ENCODE measurements at regions not wholly inside any gene's neighbourhood (a gene's known extent, or its start where the extent isn't known, plus 50 kb on each side); places are given as distances from the start of the nearest gene placed in this dataset.

- H3K27ac Mint-ChIP-seq (ENCODE audit: low read depth), result no peak overlapping the region
- no peak for ATAC-seq (replicated peaks; ENCODE audit: extremely low read depth, poor library complexity, severe bottlenecking)
- DNase-seq (ENCODE audit: low spot score in 2 of 2), result no peak
- H3K36me3 Mint-ChIP-seq (ENCODE audit: insufficient read depth), result no peaks in the 10 kb centered on the region
- no peak overlapping the region for H3K4me3 Mint-ChIP-seq
- H3K27me3 Mint-ChIP-seq, result no peaks in the 10 kb centered on the region
- H3K4me1 Mint-ChIP-seq, result no peaks in the 10 kb centered on the region
- H3K9me3 Mint-ChIP-seq, result peaks cover 6% of the 10 kb centered on the region
These were observed 935.1 kb downstream of the SLC4A3 start for GRCh38 chr2:220562375-220563140.

DNA sequence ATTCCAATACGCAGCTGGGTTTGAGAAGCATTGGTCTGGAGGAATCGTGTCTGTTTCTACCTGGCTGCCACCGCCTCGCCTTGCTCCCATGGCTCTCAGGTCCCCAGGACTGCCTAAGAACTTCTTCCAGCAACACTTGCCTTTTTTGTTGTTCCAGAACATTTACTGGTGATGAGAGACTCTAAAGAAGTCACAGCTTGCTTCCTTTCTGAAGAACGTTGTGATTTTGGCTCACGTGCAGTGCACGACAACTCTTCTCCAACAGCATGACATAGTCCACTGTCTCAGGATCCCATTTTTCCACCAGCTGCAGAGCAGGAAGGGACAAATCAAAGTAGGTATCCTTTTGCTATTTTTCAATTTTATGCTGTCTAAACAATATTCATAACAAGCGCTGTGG, 940.9 kb downstream of the SLC4A3 start:
- Mint-ChIP-seq H3K4me3 (no peak overlapping the region), H3K27ac (ENCODE audit: low read depth) (no peak overlapping the region), H3K36me3 (ENCODE audit: insufficient read depth) (no peaks in the 10 kb centered on the region), H3K27me3 (no peaks in the 10 kb centered on the region), H3K9me3 (no peaks in the 10 kb centered on the region), H3K4me1 (no peaks in the 10 kb centered on the region)
- DNase-seq (ENCODE audit: low spot score in 2 of 2) (no peak), ATAC-seq (replicated peaks; ENCODE audit: extremely low read depth, poor library complexity, severe bottlenecking) (no peak)

- ATAC-seq (replicated peaks; ENCODE audit: extremely low read depth, poor library complexity, severe bottlenecking), result no peak
- H3K27ac Mint-ChIP-seq (ENCODE audit: low read depth), result no peak overlapping the region
- H3K4me3 Mint-ChIP-seq, result no peak overlapping the region
- H3K4me1 Mint-ChIP-seq, result no peaks in the 10 kb centered on the region
- no peaks in the 10 kb centered on the region for H3K27me3 Mint-ChIP-seq
- no peaks in the 10 kb centered on the region for H3K36me3 Mint-ChIP-seq (ENCODE audit: insufficient read depth)
- no peaks in the 10 kb centered on the region for H3K9me3 Mint-ChIP-seq
- DNase-seq (ENCODE audit: low spot score in 2 of 2), result no peak
These were observed 941.9 kb downstream of the SLC4A3 start for GRCh38 chr2:220569112-220569897.

- H3K4me1 Mint-ChIP-seq, result no peaks in the 10 kb centered on the region
- H3K27me3 Mint-ChIP-seq, result no peaks in the 10 kb centered on the region
- H3K9me3 Mint-ChIP-seq, result peaks cover 6% of the 10 kb centered on the region
- H3K36me3 Mint-ChIP-seq (ENCODE audit: insufficient read depth), result no peaks in the 10 kb centered on the region
- no peak for DNase-seq (ENCODE audit: low spot score in 2 of 2)
- no peak for ATAC-seq (replicated peaks; ENCODE audit: extremely low read depth, poor library complexity, severe bottlenecking)
- no peak overlapping the region for H3K27ac Mint-ChIP-seq (ENCODE audit: low read depth)
- no peak overlapping the region for H3K4me3 Mint-ChIP-seq
These were observed 945.0 kb downstream of the SLC4A3 start for GRCh38 chr2:220572385-220572784.

- DNase-seq (ENCODE audit: low spot score in 2 of 2) (no peak), ATAC-seq (replicated peaks; ENCODE audit: extremely low read depth, poor library complexity, severe bottlenecking) (no peak)
- no peak overlapping the region for H3K27ac Mint-ChIP-seq (ENCODE audit: low read depth)
- H3K27me3 Mint-ChIP-seq, result no peaks in the 10 kb centered on the region
- no peak overlapping the region for H3K4me3 Mint-ChIP-seq
- no peaks in the 10 kb centered on the region for H3K4me1 Mint-ChIP-seq
- H3K9me3 Mint-ChIP-seq, result peaks cover 6% of the 10 kb centered on the region
- H3K36me3 Mint-ChIP-seq (ENCODE audit: insufficient read depth), result no peaks in the 10 kb centered on the region
These were observed 946.6 kb downstream of the SLC4A3 start for GRCh38 chr2:220574038-220574437.

DNA sequence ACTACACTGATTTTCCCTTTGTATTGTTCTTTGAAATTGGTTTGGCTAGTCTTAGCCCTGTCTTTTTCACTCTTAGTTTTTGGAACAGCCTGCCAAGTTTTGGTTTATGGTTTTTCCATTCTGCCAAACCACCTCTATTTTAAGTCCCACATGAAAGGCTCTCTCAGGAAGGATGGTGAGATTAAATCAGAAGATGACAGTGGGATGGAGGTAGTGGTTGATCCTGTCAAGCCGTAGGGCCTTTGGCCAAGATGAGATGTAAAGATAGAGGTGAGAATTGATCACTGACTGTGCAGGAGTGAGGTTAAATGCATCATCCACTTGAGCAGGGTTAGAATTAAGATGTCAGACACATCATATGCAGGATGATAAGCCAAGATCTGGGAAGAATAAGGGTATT, 948.5 kb downstream of the SLC4A3 start:
- Mint-ChIP-seq H3K4me3 (no peak overlapping the region), H3K4me1 (no peaks in the 10 kb centered on the region), H3K36me3 (ENCODE audit: insufficient read depth) (no peaks in the 10 kb centered on the region), H3K9me3 (peaks cover 6% of the 10 kb centered on the region), H3K27ac (ENCODE audit: low read depth) (no peak overlapping the region), H3K27me3 (no peaks in the 10 kb centered on the region)
- DNase-seq (ENCODE audit: low spot score in 2 of 2) (no peak), ATAC-seq (replicated peaks; ENCODE audit: extremely low read depth, poor library complexity, severe bottlenecking) (no peak)

- ATAC-seq (replicated peaks; ENCODE audit: extremely low read depth, poor library complexity, severe bottlenecking) (no peak), DNase-seq (ENCODE audit: low spot score in 2 of 2) (no peak)
- no peaks in the 10 kb centered on the region for H3K27me3 Mint-ChIP-seq
- H3K27ac Mint-ChIP-seq (ENCODE audit: low read depth), result no peak overlapping the region
- no peak overlapping the region for H3K4me3 Mint-ChIP-seq
- no peaks in the 10 kb centered on the region for H3K4me1 Mint-ChIP-seq
- H3K9me3 Mint-ChIP-seq, result peaks cover 6% of the 10 kb centered on the region
- no peaks in the 10 kb centered on the region for H3K36me3 Mint-ChIP-seq (ENCODE audit: insufficient read depth)
These were observed 952.0 kb downstream of the SLC4A3 start for GRCh38 chr2:220579452-220579851.

GRCh38 chr2:220580113-220580512, 952.7 kb downstream of the SLC4A3 start:
- ATAC-seq (replicated peaks; ENCODE audit: extremely low read depth, poor library complexity, severe bottlenecking) (no peak), DNase-seq (ENCODE audit: low spot score in 2 of 2) (no peak)
- no peaks in the 10 kb centered on the region for H3K36me3 Mint-ChIP-seq (ENCODE audit: insufficient read depth)
- no peaks in the 10 kb centered on the region for H3K4me1 Mint-ChIP-seq
- no peak overlapping the region for H3K4me3 Mint-ChIP-seq
- H3K9me3 Mint-ChIP-seq, result peaks cover 6% of the 10 kb centered on the region
- no peaks in the 10 kb centered on the region for H3K27me3 Mint-ChIP-seq
- H3K27ac Mint-ChIP-seq (ENCODE audit: low read depth), result no peak overlapping the region

DNA sequence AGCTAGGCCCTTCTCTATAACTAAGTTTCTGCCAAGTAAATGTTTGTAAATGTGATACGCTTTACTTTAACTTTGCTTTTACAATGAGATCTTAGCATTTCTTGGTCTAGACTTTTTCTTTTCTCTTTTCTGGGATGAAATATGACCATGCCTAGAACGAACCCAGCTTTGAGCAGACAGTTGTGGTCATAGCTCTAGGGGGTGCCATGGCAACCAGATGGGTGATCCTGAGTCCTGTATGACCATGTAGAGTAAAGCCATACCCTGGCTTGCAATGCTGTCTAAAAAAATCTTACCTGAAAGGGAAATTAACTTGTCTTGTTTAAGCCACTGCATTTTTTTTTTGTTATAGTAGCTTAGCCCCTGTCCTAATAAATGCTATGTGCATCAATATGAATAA, 956.3 kb downstream of the SLC4A3 start:
- Mint-ChIP-seq H3K9me3 (no peaks in the 10 kb centered on the region), H3K4me1 (no peaks in the 10 kb centered on the region), H3K27ac (ENCODE audit: low read depth) (no peak overlapping the region), H3K4me3 (no peak overlapping the region), H3K36me3 (ENCODE audit: insufficient read depth) (no peaks in the 10 kb centered on the region), H3K27me3 (no peaks in the 10 kb centered on the region)
- ATAC-seq (replicated peaks; ENCODE audit: extremely low read depth, poor library complexity, severe bottlenecking) (no peak), DNase-seq (ENCODE audit: low spot score in 2 of 2) (no peak)

DNA sequence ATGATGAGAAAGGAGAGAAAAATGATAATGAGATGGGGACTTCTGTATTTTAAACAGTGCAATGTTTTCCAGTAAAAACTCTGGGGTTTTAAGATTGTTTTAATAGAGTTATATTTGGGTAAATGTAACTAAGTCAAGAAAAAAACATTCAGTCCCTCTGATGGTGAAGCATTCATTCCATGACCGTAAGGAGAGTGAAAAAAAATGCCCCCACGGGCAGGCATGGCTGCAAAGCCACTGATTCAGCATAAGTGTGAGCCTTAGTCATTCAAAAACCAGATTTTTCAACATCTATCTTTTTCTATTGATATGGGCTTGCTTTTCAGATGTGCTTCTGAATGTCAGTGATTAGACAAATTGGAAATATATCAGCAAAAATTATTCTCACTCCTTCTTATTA, 957.8 kb downstream of the SLC4A3 start:
- Mint-ChIP-seq H3K4me1 (no peaks in the 10 kb centered on the region), H3K4me3 (no peak overlapping the region), H3K36me3 (ENCODE audit: insufficient read depth) (no peaks in the 10 kb centered on the region), H3K9me3 (no peaks in the 10 kb centered on the region), H3K27me3 (no peaks in the 10 kb centered on the region), H3K27ac (ENCODE audit: low read depth) (no peak overlapping the region)
- DNase-seq (ENCODE audit: low spot score in 2 of 2) (no peak), ATAC-seq (replicated peaks; ENCODE audit: extremely low read depth, poor library complexity, severe bottlenecking) (no peak)

DNA sequence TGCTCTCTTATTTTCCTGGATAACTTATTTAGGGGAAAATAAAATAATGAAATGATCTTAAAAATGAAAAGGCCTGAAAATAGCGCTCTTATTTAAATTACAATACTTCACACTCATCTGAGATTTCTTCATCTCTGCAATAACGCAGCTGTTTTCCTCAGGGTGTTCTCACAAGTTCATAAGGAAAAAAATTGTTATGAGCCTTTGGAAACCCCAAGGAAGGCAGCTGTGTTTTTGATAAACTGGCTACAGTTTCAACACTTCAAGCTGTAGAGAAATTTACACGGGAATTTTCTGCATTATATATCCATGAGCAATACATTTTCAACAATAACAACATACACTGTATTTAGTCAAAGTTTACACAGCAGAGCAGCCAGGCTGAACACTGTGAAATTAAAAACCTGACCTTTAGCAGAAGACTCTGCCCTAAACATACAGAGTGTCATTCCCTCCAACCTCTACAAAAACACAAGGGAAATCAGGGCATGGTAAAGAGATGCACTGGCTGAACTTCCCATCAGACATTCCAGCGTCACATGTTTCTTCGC, 959.6 kb downstream of the SLC4A3 start:
- Mint-ChIP-seq H3K9me3 (no peaks in the 10 kb centered on the region), H3K4me1 (no peaks in the 10 kb centered on the region), H3K27me3 (no peaks in the 10 kb centered on the region), H3K27ac (ENCODE audit: low read depth) (no peak overlapping the region), H3K36me3 (ENCODE audit: insufficient read depth) (no peaks in the 10 kb centered on the region), H3K4me3 (no peak overlapping the region)
- no peak for DNase-seq (ENCODE audit: low spot score in 2 of 2)
- no peak for ATAC-seq (replicated peaks; ENCODE audit: extremely low read depth, poor library complexity, severe bottlenecking)

- Mint-ChIP-seq H3K27me3 (no peaks in the 10 kb centered on the region), H3K9me3 (no peaks in the 10 kb centered on the region), H3K4me1 (no peaks in the 10 kb centered on the region), H3K36me3 (ENCODE audit: insufficient read depth) (no peaks in the 10 kb centered on the region), H3K4me3 (no peak overlapping the region), H3K27ac (ENCODE audit: low read depth) (no peak overlapping the region)
- DNase-seq (ENCODE audit: low spot score in 2 of 2), result no peak
- no peak for ATAC-seq (replicated peaks; ENCODE audit: extremely low read depth, poor library complexity, severe bottlenecking)
These were observed 960.7 kb downstream of the SLC4A3 start for GRCh38 chr2:220588148-220588547.

DNA sequence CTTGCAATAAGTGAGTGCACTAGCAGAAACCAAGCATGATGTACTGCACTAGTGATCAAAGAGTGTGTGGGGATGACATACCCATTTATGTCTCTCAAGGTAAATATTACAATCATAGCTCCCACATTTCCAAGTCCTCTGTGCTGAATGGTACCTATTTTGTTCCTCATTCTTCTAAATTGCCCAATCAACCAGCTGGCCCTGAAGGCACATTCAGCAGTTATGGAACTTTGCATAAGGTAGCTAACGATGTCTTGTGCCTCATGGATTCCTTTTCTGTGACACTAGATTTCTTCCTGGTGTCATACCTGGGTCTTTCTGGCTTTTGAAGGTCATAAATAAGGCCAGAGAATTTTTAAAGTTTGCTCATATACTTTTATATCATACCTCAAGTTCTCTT, 963.0 kb downstream of the SLC4A3 start:
- Mint-ChIP-seq H3K36me3 (ENCODE audit: insufficient read depth) (no peaks in the 10 kb centered on the region), H3K27ac (ENCODE audit: low read depth) (no peak overlapping the region), H3K4me1 (no peaks in the 10 kb centered on the region), H3K4me3 (no peak overlapping the region), H3K9me3 (no peaks in the 10 kb centered on the region), H3K27me3 (no peaks in the 10 kb centered on the region)
- DNase-seq (ENCODE audit: low spot score in 2 of 2) (no peak), ATAC-seq (replicated peaks; ENCODE audit: extremely low read depth, poor library complexity, severe bottlenecking) (no peak)

Data from central memory CD8-positive, alpha-beta T cell (primary cell).